Epidermal melanocyte (primary cell): ENCODE measurements at regions not wholly inside any gene's neighbourhood (a gene's known extent, or its start where the extent isn't known, plus 50 kb on each side); places are given as distances from the start of the nearest gene placed in this dataset.

Experiments used
- DNase-seq: peaks from one replicate; pipeline ENCODE4 v3.0.0; 2011; ENCODE audit warnings: low spot score; ENCODE audit not compliant: insufficient read length

- DNase-seq: no peak
Observed at GRCh38 chr15:77764095-77764494, 131.4 kb upstream of the LINGO1 start.

- DNase-seq: no peak
Observed at GRCh38 chr15:77762747-77763355, 130.1 kb upstream of the LINGO1 start.

- no peak for DNase-seq
Observed at GRCh38 chr15:77759896-77760592, 127.3 kb upstream of the LINGO1 start.

GRCh38 chr15:77753939-77754338, 121.2 kb upstream of the LINGO1 start:
- no peak for DNase-seq

- DNase-seq: no peak
Observed at GRCh38 chr15:77753281-77753873, 120.7 kb upstream of the LINGO1 start.

GRCh38 chr15:77749998-77750540, 117.4 kb upstream of the LINGO1 start:
- no peak for DNase-seq

- no peak for DNase-seq
Observed at GRCh38 chr15:77749236-77749997, 116.7 kb upstream of the LINGO1 start.

GRCh38 chr15:77748078-77749064, 115.7 kb upstream of the LINGO1 start:
- DNase-seq: no peak

- DNase-seq: no peak
Observed at GRCh38 chr15:77747175-77748077, 114.7 kb upstream of the LINGO1 start.

- no peak for DNase-seq
Observed at GRCh38 chr15:77746254-77747174, 113.8 kb upstream of the LINGO1 start.

GRCh38 chr15:77744398-77744797, 111.7 kb upstream of the LINGO1 start:
- no peak for DNase-seq

GRCh38 chr15:77742570-77742969, 109.9 kb upstream of the LINGO1 start:
- no peak for DNase-seq

- no peak for DNase-seq
Observed at GRCh38 chr15:77742127-77742526, 109.4 kb upstream of the LINGO1 start.

GRCh38 chr15:77741106-77741505, 108.4 kb upstream of the LINGO1 start:
- DNase-seq: no peak

GRCh38 chr15:77739591-77740378, 107.1 kb upstream of the LINGO1 start:
- no peak for DNase-seq

- DNase-seq: no peak
Observed at GRCh38 chr15:77738441-77739302, 106.0 kb upstream of the LINGO1 start.

- no peak for DNase-seq
Observed at GRCh38 chr15:77738038-77738370, 105.3 kb upstream of the LINGO1 start.
